Naive thymus-derived CD8-positive, alpha-beta T cell (primary cell): ENCODE measurements at regions not wholly inside any gene's neighbourhood (a gene's known extent, or its start where the extent isn't known, plus 50 kb on each side); places are given as distances from the start of the nearest gene placed in this dataset.
"Not testable (repeated sequence)": the region's sequence is repeated elsewhere in the genome, so short reads cannot be mapped to it uniquely, and the experiment has no call there.

Experiments
- ATAC-seq, 2 donors: fragments of 150-1000 bp; cut with Tn5 transposase in 1 of 2; sonication (Bioruptor Pico), chemical (Tn5 transposase) in 1 of 2; 1 replicate in 1 of 2; 2 replicates in 1 of 2; pipeline ENCODE4 v1.10.0; 2021; ENCODE audit warnings: mild to moderate bottlenecking in 2 of 2, moderate library complexity in 2 of 2
- POLR2A ChIA-PET: fragments of 350-600 bp; sonication (Branson Sonifier 250); formaldehyde crosslinking; loops from one replicate; lab custom pipeline; 2021; ENCODE audit warnings: antibody characterized with exemption; lab: Charles Lee
- DNase-seq, 10 donors: peaks; one replicate each; pipeline versions ENCODE4 v3.0.0 to v3.0.0-alpha.2; 2020 to 2022
- H3K27ac Mint-ChIP-seq, 10 donors: one replicate each; pipeline ENCODE4 v1.8.0; 2020 to 2022; ENCODE audit warnings: mild to moderate bottlenecking in 10 of 10, mixed read lengths in 10 of 10, moderate library complexity in 4 of 10, inconsistent platforms in 1 of 10
- H3K27me3 Mint-ChIP-seq, 5 donors: one replicate each; pipeline ENCODE4 v1.8.0; 2021 to 2022; ENCODE audit warnings: mixed read lengths in 5 of 5
- H3K36me3 Mint-ChIP-seq, 3 donors: one replicate each; pipeline ENCODE4 v1.8.0; 2020 to 2022; ENCODE audit warnings: mixed read lengths in 3 of 3, mild to moderate bottlenecking in 2 of 3, inconsistent platforms in 1 of 3
- H3K4me1 Mint-ChIP-seq, 4 donors: one replicate each; pipeline ENCODE4 v1.8.0; 2021 to 2022; ENCODE audit warnings: mixed read lengths in 4 of 4
- H3K4me3 Mint-ChIP-seq, 10 donors: one replicate each; pipeline ENCODE4 v1.8.0; 2020 to 2022; ENCODE audit warnings: mild to moderate bottlenecking in 10 of 10, mixed read lengths in 10 of 10, moderate library complexity in 6 of 10, inconsistent platforms in 1 of 10
- H3K9me3 Mint-ChIP-seq, 9 donors: one replicate each; pipeline ENCODE4 v1.8.0; 2020 to 2022; ENCODE audit warnings: mixed read lengths in 9 of 9, mild to moderate bottlenecking in 3 of 9, inconsistent platforms in 1 of 9, moderate library complexity in 1 of 9

- H3K27me3 Mint-ChIP-seq: peaks cover 0 to 20% (median 3%) of the 10 kb centered on the region in 5 donors
- no peak for ATAC-seq
- H3K4me3 Mint-ChIP-seq: no peak overlapping the region
- no peak for DNase-seq
- POLR2A ChIA-PET: no interaction called here
- H3K36me3 Mint-ChIP-seq: no peaks in the 10 kb centered on the region
- peaks cover 0 to 2% (median 0%) of the 10 kb centered on the region in 4 donors for H3K4me1 Mint-ChIP-seq
- H3K9me3 Mint-ChIP-seq: no peaks in the 10 kb centered on the region
- H3K27ac Mint-ChIP-seq: no peak overlapping the region
Measured at GRCh38 chr11:114784891-114785290, 106.6 kb downstream of the NXPE2 start.

GRCh38 chr11:114785820-114786219 is 107.5 kb downstream of the NXPE2 start:
- ATAC-seq (no peak), DNase-seq (no peak)
- no peaks in the 10 kb centered on the region for H3K36me3 Mint-ChIP-seq
- H3K9me3 Mint-ChIP-seq: no peaks in the 10 kb centered on the region
- peaks cover 1 to 22% (median 10%) of the 10 kb centered on the region in 5 donors for H3K27me3 Mint-ChIP-seq
- no peaks in the 10 kb centered on the region for H3K4me1 Mint-ChIP-seq
- H3K4me3 Mint-ChIP-seq: no peak overlapping the region
- no peak overlapping the region for H3K27ac Mint-ChIP-seq
- POLR2A ChIA-PET: no interaction called here

- peaks cover 0 to 7% (median 0%) of the 10 kb centered on the region in 9 donors for H3K9me3 Mint-ChIP-seq
- POLR2A ChIA-PET: no interaction called here
- H3K27me3 Mint-ChIP-seq: peaks cover 2 to 23% (median 10%) of the 10 kb centered on the region in 5 donors
- no peaks in the 10 kb centered on the region for H3K36me3 Mint-ChIP-seq
- DNase-seq (no peak), ATAC-seq (no peak)
- H3K4me1 Mint-ChIP-seq: peaks cover 0 to 2% (median 0%) of the 10 kb centered on the region in 4 donors
- H3K27ac Mint-ChIP-seq: no peak overlapping the region
- no peak overlapping the region for H3K4me3 Mint-ChIP-seq
Measured at GRCh38 chr11:114787126-114787525, 108.8 kb downstream of the NXPE2 start.

DNA sequence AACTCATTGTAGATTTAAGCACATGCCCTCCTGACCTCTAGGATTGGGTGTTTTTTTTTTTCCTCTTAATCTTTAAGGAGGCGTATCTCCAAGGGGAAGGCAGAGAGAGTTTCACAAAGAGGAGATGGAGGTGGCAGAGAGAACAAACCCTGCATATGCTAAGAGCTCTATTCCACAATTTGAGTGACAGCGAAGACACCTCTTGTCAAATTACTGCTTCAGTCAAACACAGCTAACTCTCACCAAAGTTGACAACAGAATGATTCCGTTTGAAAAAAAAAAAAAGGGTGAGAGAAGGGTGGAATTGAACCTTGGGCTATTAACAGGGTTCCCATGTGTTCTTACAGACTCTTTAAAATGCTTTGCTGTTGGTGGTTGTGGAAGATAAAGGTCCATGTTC is 112.6 kb downstream of the NXPE2 start:
- POLR2A ChIA-PET: no interaction called here
- ATAC-seq (no peak), DNase-seq (no peak)
- H3K36me3 Mint-ChIP-seq: no peaks in the 10 kb centered on the region
- H3K9me3 Mint-ChIP-seq: peaks cover 0 to 7% (median 0%) of the 10 kb centered on the region in 9 donors
- H3K27me3 Mint-ChIP-seq: peaks cover 4 to 31% (median 12%) of the 10 kb centered on the region in 5 donors
- H3K4me1 Mint-ChIP-seq: peaks cover 0 to 2% (median 0%) of the 10 kb centered on the region in 4 donors
- H3K4me3 Mint-ChIP-seq: no peak overlapping the region
- H3K27ac Mint-ChIP-seq: no peak overlapping the region

GRCh38 chr11:114794048-114794684 is 115.8 kb downstream of the NXPE2 start:
- ATAC-seq (no peak), DNase-seq (no peak)
- Mint-ChIP-seq H3K27me3 (peaks cover 12 to 37% (median 33%) of the 10 kb centered on the region in 5 donors), H3K4me1 (peaks cover 0 to 2% (median 0%) of the 10 kb centered on the region in 4 donors), H3K9me3 (peaks cover 0 to 7% (median 0%) of the 10 kb centered on the region in 9 donors), H3K27ac (no peak overlapping the region), H3K36me3 (no peaks in the 10 kb centered on the region), H3K4me3 (no peak overlapping the region)
- POLR2A ChIA-PET: no interaction called here

GRCh38 chr11:114796954-114797721 is 118.8 kb downstream of the NXPE2 start:
- H3K9me3 Mint-ChIP-seq: peaks cover 0 to 11% (median 0%) of the 10 kb centered on the region in 9 donors
- DNase-seq: no peak
- H3K4me3 Mint-ChIP-seq: no peak overlapping the region
- POLR2A ChIA-PET: no interaction called here
- no peak for ATAC-seq
- H3K4me1 Mint-ChIP-seq: no peaks in the 10 kb centered on the region
- H3K36me3 Mint-ChIP-seq: no peaks in the 10 kb centered on the region
- no peak overlapping the region for H3K27ac Mint-ChIP-seq
- peaks cover 9 to 46% (median 39%) of the 10 kb centered on the region in 5 donors for H3K27me3 Mint-ChIP-seq

DNA sequence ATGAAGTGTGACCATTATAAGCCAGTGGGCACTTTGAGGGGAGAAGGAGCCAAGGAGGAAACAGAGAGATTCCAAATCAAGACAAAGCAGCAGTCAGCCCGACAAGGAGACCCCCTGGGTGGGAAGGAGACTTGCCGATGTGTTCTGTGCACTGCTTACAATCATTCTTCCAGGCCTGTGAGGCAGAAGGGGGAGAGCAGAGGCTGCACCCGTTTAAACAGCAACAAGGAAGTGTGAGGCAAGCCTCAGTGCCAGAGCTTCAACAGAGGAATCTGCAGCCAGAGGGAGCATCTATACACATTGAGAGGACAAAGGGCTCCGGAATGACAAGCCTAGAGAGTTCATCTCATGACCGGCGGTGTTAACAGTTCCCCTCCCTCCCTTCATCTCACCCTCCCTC is 121.1 kb downstream of the NXPE2 start:
- no peaks in the 10 kb centered on the region for H3K36me3 Mint-ChIP-seq
- ATAC-seq (no peak), DNase-seq (no peak)
- H3K27ac Mint-ChIP-seq: peak overlapping the region in 1 of 10 donors; percentile 58
- peaks cover 0 to 16% (median 6%) of the 10 kb centered on the region in 9 donors for H3K9me3 Mint-ChIP-seq
- POLR2A ChIA-PET: no interaction called here
- no peaks in the 10 kb centered on the region for H3K4me1 Mint-ChIP-seq
- H3K4me3 Mint-ChIP-seq: no peak overlapping the region
- H3K27me3 Mint-ChIP-seq: peaks cover 11 to 54% (median 39%) of the 10 kb centered on the region in 5 donors

DNA sequence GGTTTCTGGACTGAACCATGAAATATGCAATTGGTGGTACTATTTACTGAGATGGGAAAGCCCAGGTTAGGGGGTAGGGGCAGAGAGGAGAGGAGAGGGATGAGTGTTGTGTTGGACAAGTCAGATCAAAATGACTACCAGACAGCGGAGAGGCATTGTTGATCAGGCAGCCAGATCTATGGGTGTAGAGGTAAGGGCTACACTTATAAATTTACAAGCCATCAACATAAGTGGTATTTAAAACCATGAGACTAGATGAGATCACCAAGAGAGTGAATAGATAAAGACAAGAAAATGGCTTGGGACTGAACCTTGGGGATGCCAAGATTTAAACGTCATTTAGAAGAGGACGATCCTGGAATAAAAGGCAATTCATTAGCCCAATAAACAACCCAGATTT is 123.4 kb downstream of the NXPE2 start:
- Mint-ChIP-seq H3K27me3 (peaks cover 8 to 49% (median 31%) of the 10 kb centered on the region in 5 donors), H3K9me3 (peaks cover 0 to 19% (median 6%) of the 10 kb centered on the region in 9 donors), H3K27ac (no peak overlapping the region), H3K36me3 (no peaks in the 10 kb centered on the region), H3K4me1 (no peaks in the 10 kb centered on the region), H3K4me3 (no peak overlapping the region)
- ATAC-seq (no peak), DNase-seq (no peak)
- POLR2A ChIA-PET: no interaction called here

GRCh38 chr11:114802878-114803277 is 124.6 kb downstream of the NXPE2 start:
- POLR2A ChIA-PET: no interaction called here

GRCh38 chr11:114805431-114805830 is 127.1 kb downstream of the NXPE2 start:
- peaks cover 4 to 30% (median 9%) of the 10 kb centered on the region in 5 donors for H3K27me3 Mint-ChIP-seq
- H3K4me3 Mint-ChIP-seq, H3K4me1 Mint-ChIP-seq, POLR2A ChIA-PET, ATAC-seq, H3K27ac Mint-ChIP-seq, DNase-seq, H3K36me3 Mint-ChIP-seq: not testable (repeated sequence)
- H3K9me3 Mint-ChIP-seq: peaks cover 0 to 19% (median 6%) of the 10 kb centered on the region in 9 donors

More at GRCh38 chr11:114802878-114803277, 124.6 kb downstream of the NXPE2 start:
- Mint-ChIP-seq H3K36me3 (no peaks in the 10 kb centered on the region), H3K27ac (no peak overlapping the region), H3K9me3 (peaks cover 0 to 19% (median 6%) of the 10 kb centered on the region in 9 donors), H3K4me1 (no peaks in the 10 kb centered on the region), H3K27me3 (peaks cover 9 to 47% (median 23%) of the 10 kb centered on the region in 5 donors), H3K4me3 (no peak overlapping the region)
- no peak for ATAC-seq
- DNase-seq: no peak

GRCh38 chr11:114811971-114812370 is 133.6 kb downstream of the NXPE2 start:
- H3K27ac Mint-ChIP-seq: no peak overlapping the region
- H3K9me3 Mint-ChIP-seq: peaks cover 0 to 2% (median 0%) of the 10 kb centered on the region in 9 donors
- POLR2A ChIA-PET: no interaction called here
- DNase-seq (no peak), ATAC-seq (no peak)
- H3K36me3 Mint-ChIP-seq: no peaks in the 10 kb centered on the region
- no peak overlapping the region for H3K4me3 Mint-ChIP-seq
- H3K4me1 Mint-ChIP-seq: no peaks in the 10 kb centered on the region
- peaks cover 0 to 15% (median 1%) of the 10 kb centered on the region in 5 donors for H3K27me3 Mint-ChIP-seq

- Mint-ChIP-seq H3K9me3 (peaks cover 0 to 2% (median 0%) of the 10 kb centered on the region in 9 donors), H3K27ac (no peak overlapping the region), H3K4me1 (no peaks in the 10 kb centered on the region), H3K4me3 (no peak overlapping the region), H3K27me3 (peaks cover 0 to 13% (median under 1%) of the 10 kb centered on the region in 5 donors), H3K36me3 (no peaks in the 10 kb centered on the region)
- ATAC-seq (no peak), DNase-seq (no peak)
- POLR2A ChIA-PET: no interaction called here
Measured at GRCh38 chr11:114812733-114813132, 134.4 kb downstream of the NXPE2 start.

- H3K27ac Mint-ChIP-seq: no peak overlapping the region
- no peak overlapping the region for H3K4me3 Mint-ChIP-seq
- ATAC-seq: no peak
- DNase-seq: no peak
- POLR2A ChIA-PET: no interaction called here
- H3K9me3 Mint-ChIP-seq: peaks cover 0 to 2% (median 0%) of the 10 kb centered on the region in 9 donors
- no peaks in the 10 kb centered on the region for H3K4me1 Mint-ChIP-seq
- H3K27me3 Mint-ChIP-seq: peaks cover 0 to 9% (median 0%) of the 10 kb centered on the region in 5 donors
- no peaks in the 10 kb centered on the region for H3K36me3 Mint-ChIP-seq
Measured at GRCh38 chr11:114813189-114813718, 134.9 kb downstream of the NXPE2 start.
